CD4-positive, alpha-beta T cell treated with Interleukin-21 for 1 hour (primary cell): ENCODE measurements at regions not wholly inside any gene's neighbourhood (a gene's known extent, or its start where the extent isn't known, plus 50 kb on each side); places are given as distances from the start of the nearest gene placed in this dataset.

Experiments used
- DNase-seq: peaks from one replicate; pipeline ENCODE4 v3.0.0-alpha.2; 2020

DNA sequence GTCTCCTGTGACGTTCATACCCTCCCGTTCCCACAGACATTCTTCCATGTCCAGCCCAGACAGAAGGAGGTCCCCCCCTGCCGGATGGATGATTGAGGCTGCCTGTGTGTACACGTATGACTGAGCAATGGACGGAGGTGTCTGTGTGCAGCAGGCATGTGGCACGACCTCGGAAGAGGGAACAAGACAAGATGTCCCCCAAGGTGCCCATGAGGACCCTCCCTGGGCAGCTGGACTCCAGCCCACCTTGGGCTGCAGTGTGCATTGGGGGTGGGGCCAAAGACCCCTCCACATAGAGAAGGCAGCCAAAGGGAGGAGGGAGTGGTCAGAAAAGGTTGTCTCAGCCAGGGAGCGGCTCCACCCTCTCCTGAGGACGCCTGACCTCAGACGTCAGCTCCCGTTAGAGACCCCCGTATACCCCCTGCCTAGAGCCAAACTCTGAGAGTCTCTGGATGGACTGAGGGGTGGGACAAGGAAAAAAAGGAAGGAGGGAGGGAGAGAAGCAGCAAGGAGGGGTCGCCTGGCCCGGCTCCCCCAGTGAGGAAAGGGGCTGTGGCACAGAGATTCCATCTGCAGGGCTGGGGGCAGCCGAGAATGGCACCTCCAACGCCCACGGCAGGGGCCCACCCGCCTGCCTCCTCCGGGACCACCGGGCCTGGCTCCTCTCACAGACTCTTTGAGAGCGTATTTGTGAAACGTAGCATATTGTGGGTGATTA, 92.9 kb upstream of the BHLHE23 start:
- no peak for DNase-seq

GRCh38 chr20:63098195-63098810, 91.5 kb upstream of the BHLHE23 start:
- DNase-seq, result no peak

- DNase-seq, result no peak
These were observed 90.6 kb upstream of the BHLHE23 start for GRCh38 chr20:63097336-63097831.

DNA sequence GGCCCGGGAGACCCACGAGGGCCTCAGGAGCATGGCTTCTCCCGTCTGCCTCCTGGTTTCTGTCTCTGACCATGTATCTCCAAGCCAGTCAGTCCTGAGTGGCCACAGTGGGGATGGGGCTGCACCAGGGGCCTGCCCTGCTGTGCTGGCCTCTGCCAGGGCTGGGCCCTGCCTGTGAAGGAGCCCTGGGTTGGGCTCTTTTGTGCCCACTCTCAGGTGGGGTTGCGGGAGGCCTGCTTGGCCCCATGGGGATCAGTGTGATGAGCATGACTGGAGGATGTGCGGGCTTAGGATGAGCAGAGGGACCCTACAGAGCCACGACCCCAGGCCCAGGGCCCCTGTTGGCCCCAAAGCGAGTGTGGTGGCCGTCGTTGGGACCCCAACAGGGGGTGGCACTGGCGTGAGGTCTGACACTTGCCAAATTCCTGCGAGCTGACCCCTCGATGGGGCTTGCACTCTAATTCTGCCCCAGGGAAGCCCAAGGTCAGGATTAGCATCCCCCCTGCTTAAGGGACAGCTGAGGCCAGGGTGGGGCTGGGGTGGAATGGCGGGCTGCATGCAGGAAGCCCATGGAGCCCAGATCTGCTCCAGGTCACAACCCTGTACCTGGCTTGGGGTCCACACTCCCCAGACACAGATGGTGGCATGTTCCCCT, 90.0 kb upstream of the BHLHE23 start:
- DNase-seq, result no peak

DNA sequence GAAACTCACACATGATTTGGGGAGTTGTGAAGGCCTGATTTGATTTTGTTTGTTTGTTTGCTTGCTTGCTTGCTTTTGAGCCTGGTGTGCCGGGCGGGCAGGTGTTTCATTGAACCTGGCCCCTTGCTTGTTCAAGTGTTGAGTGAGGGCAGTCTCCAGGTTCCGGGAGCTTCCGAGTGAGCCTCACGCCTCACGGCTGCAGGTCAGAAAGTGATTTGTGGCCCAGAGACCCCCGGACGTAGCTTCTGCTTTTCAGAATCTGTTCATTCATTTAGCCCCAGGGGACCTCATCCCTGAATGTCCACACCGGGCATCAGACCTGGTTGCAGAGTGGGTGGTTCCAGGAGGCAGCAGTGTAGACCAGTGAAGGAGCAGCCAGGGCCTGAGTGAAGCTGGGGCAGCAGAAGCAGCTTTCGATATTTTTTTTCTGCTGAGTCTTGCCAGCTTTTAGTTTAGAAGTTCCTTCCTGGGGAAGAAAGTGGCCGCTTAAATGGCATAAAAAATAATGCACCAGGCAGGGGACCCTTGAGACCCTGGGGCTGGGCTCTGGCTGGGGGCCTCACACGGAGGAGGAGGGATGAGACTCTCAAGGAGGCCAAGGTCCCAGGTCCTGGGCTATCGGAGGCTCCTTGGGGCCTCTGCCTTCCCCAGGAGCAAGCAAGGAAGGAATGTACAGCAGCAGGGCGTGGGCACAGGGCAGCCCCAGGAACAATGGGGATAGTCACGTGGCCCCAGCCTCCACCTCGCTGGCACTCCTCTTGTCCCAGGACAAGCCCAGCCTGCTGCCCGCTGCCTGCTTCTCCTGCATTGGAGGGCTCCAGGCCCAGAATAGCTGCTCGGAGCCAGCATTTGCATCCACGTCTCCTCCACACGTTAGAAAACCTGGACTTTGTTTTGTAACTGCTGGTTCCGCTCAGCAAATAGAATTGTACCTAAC, 89.2 kb upstream of the BHLHE23 start:
- no peak for DNase-seq

DNA sequence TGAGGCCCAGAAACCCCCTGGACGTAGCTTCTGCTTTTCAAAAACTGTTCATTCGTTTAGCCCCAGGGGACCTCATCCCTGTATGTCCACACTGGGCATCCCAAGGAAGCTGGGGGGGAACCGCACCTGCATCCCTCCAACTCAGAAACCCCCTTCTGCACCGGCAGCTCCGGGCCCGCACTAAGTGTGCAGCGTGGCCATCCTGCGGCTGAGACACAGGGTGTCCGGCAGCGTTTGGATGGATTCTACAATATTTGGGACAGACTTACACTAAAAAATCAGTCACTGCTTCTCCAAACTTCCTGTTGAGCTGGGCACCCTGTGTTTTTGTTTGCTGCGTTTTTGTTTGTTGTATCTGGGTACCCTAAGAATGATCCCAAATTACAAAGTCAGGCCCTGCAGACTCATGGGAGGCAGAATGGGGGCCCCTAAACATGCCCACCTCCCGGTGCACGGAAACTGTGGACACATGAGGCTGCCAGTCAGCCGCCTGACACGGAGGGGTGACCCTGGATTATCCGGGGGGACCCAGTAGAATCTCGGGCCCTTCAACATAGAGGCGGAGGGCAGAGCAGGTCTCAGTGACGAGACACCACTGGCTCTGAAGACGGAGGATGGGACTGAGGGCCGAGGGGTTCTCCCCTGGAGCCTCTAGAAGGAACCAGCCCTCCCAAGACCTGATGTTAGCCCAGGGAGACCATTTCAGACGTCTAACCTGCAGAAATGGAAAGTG, 88.2 kb upstream of the BHLHE23 start:
- no peak for DNase-seq

DNA sequence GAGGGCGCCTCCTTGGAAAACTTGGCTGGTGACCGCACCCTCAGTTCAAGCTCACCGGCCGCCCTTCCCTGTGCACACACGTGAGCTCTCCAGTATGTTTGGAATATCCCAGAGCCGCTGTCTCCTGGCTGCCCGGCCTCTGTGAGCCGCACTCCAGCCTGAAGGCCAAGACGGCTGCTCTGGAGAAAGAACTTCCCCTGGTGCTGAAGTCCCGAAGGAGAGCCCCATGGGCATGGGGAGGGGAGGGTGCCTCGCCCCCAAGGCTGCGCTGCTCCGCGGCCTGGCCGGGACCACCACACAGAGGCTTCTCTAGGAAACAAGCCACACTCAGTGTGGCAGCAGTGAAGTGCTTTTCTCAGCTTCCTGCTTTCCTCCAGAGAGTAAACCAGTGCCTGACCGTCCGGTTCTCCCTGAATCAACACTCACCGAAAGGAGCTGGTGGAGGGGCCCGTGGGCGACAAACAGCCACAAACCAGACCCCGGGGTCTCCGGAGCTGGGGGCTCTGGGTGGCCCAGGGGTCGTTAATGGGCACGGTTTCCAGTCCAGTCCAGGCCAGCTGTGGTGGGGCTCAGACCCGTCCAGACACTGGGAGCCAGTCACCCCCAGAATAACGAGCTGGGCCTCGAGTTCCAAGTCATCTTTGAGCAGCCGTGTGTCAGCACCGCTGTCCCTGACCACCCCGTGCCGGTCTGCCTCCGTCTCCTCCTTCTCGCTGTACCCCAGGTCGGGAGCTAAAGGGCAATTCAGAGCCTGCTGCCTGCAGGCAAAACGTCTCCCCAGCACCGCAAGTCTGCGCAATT, 87.4 kb upstream of the BHLHE23 start:
- no peak for DNase-seq

- no peak for DNase-seq
These were observed 86.0 kb upstream of the BHLHE23 start for GRCh38 chr20:63092660-63093215.

- no peak for DNase-seq
These were observed 85.3 kb upstream of the BHLHE23 start for GRCh38 chr20:63091901-63092659.

- DNase-seq, result no peak
These were observed 84.2 kb upstream of the BHLHE23 start for GRCh38 chr20:63090682-63091571.

- DNase-seq, result no peak
These were observed 83.3 kb upstream of the BHLHE23 start for GRCh38 chr20:63090052-63090451.

DNA sequence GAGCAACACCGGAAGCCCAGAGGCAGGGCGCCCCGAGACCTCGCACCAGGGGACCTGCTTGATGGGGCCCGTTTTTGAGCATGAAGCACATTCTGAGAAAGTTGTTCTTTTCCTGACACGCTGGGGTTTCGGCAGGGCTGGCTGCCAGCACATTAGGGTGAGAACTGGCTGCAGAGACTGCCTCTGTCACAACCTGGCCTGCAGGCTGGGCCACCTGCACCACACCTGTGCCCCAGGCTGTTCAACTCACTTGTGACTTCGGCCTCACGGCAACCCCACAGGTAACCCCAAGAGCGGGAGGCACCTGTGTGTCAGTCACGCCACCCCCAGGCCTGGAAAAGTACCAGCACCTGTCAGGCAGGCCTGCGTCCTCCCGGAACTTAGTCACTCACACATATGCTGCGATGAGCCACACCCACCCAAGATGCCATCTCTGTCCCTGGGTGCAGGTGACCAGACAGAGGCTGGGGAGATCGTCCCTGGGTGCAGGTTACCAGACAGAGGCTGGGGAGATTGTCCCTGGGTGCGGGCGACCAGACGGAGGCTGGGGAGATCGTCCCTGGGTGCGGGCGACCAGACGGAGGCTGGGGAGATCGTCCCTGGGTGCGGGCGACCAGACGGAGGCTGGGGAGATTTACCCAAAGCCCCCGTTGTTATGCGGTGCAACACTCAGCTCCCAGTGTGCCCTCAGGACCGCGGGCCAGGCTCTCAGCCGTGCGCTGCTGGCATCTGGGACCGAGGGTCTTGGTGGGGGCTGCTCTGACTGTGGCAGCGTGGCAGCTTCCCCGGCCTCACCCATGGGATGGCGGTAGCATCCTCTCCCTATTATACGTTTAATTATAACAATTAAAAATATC, 82.5 kb upstream of the BHLHE23 start:
- DNase-seq, result no peak

- no peak for DNase-seq
These were observed 81.3 kb upstream of the BHLHE23 start for GRCh38 chr20:63087872-63088680.

DNA sequence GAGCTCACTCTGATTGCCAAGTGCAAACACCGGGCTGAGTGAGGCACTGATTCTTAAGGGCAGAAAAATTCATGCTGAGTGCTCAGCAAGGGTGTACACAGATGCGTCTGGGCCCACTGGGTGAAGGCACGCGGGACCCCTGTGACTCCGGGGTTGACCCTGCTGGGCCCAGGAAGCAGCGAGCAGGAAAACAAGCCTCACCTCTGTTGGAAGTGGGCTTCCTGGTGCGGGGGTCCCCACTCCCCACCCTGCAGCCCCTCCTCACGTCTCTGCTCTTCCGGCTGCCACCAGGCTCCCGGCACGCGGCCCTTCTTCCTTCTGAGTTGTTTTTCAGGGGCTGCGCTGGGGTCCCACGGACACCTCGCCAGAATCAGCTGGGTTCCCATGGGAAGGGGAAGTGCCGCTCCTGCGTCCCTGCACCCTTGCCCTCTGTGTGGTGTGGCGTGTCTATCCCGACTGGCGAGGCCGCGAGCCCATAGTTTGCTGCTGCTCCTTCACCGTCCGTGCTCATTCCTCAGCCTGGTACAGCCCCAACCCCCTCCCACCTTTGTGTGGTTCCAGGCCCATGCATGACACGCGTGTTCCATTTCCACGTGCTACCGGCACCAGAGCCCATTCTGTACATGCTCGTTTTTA, 80.6 kb upstream of the BHLHE23 start:
- no peak for DNase-seq

DNA sequence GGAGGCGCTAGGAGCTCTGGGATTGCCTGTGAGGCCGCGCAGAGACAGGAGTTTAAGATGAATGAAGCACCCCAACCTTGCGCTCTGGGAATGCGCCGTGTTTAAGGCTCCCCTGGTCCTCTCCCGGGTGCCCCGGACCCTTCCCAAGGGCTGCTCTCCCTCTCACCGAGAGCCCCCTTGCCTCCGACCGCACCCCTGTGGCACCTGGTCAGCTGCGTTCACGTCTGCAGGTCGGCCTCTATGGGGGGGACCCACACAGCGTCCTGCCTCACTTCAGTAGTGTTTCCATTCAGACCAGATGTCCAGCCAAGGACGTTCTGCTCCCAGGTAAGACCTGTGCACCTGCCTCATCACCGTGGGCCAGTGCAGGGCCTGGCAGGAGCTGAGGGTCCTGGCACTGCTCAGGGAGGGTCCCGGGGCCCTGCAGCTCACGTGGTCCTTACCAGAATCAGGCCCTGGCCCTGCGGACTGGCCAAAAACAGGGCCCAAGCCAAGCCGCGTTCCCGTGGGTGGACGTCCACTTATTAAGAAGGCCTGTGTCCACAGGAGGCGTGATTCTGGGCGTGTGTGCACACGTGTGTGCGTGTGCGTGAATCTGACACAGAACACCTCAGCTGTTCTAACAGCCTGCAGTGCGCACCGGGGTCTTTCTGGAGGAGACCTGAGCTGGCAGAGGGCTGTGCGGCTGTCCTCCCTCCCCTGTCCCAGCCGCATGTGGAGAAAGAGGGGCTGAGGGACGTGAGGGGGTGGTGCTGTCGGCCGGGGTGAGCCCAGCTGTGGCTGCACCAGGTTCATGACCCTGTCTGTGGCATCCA, 79.9 kb upstream of the BHLHE23 start:
- no peak for DNase-seq
